Vagina (tissue), 2 donors: ENCODE measurements at regions not wholly inside any gene's neighbourhood (a gene's known extent, or its start where the extent isn't known, plus 50 kb on each side); places are given as distances from the start of the nearest gene placed in this dataset.

Experiments used
- DNase-seq, 2 donors: peaks; one replicate each; pipeline ENCODE4 v3.0.0-alpha.2; 2017; ENCODE audit errors: extremely low spot score in 2 of 2
- H3K27ac ChIP-seq: fragments of 200-600 bp; sonication (generic); one replicate; pipeline ENCODE4 v1.5.1; 2019
- H3K27me3 ChIP-seq: fragments of 200-600 bp; sonication (generic); one replicate; pipeline ENCODE4 v1.5.1; 2019
- H3K36me3 ChIP-seq, 2 donors: fragments of 200-600 bp; sonication (generic); one replicate each; pipeline ENCODE4 v1.5.1; 2017 to 2019
- H3K4me1 ChIP-seq: fragments of 200-600 bp; sonication (generic); one replicate; pipeline ENCODE4 v1.5.1; 2019
- H3K4me3 ChIP-seq, 2 donors: fragments of 200-600 bp; sonication (generic); 1 replicate in 1 of 2; 2 replicates in 1 of 2; pipeline ENCODE4 v1.5.1; 2016 to 2019
- H3K9me3 ChIP-seq: fragments of 200-600 bp; sonication (generic); one replicate; pipeline ENCODE4 v1.5.1; 2019
- POLR2A ChIP-seq, 2 donors: fragments of 450-650 bp; IDR thresholded peaks; one replicate each; pipeline ENCODE4 v1.6.1; 2017; ENCODE audit warnings: antibody characterized with exemption in 2 of 2, mild to moderate bottlenecking in 2 of 2, moderate library complexity in 2 of 2
- POLR2AphosphoS5 ChIP-seq, 2 donors: sonication (generic); formaldehyde crosslinking; IDR thresholded peaks; one replicate each; pipeline ENCODE4 v1.9.0; 2017; ENCODE audit warnings: antibody characterized with exemption in 2 of 2, mild to moderate bottlenecking in 2 of 2, low read depth in 1 of 2; ENCODE audit not compliant: insufficient read depth in 1 of 2
- intact Hi-C: fragments of 100-400 bp; cut with DNase I; formaldehyde crosslinking; loops from one replicate; pipeline ENCODE4 v1.15.1; 2023
- TF ChIP-seq, protein P1 (sequence below), 3 experiments: fragments of 450-650 bp in 2 of 3; fragments of 200-600 bp in 1 of 3; sonication (generic) in 1 of 3; IDR thresholded peaks; one replicate each; pipeline ENCODE4 v1.5.1; 2017 to 2019; ENCODE audit warnings: antibody characterized with exemption in 3 of 3, mild to moderate bottlenecking in 2 of 3, moderate library complexity in 2 of 3

DNA sequence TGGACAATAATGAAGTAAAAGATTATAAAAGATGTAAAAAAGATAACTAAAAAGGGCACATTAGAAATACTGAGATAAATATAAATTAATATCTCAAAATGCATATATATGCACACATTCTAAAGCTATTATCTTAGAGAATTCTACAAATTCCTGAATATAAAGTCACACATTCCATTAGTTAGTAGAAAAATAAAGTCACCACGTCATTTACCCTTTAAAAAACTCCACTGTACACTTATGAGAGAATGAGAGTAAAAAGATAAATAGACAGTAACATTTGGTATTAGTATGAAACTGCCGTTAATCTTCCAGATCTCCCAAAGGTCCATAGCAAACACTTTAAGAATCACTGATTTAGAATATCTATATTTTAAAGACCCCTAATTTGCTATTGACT, 67.2 kb upstream of the IL15 start:
- intact Hi-C loops, result no loop called here

DNA sequence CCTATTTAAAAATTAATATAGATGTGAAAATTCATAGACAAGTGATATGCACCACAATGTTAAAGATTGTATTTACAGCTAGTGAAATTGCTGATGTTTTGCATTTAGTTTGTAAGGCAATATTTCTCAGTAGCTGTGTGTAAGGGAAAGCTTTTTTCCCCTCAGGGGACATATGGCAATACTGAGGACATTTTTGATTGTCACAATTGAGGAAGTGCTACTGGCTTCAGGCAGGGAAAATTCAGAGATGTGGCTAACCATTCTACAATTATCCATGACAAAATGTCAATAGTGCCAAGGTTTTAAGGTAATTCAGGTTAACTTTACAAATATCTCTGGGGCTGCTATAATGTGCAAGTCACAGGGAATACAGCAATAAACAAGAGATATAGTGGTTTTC, 66.1 kb upstream of the IL15 start:
- H3K4me1 ChIP-seq, result no peaks in the 10 kb centered on the region
- intact Hi-C loops, result loop anchor here (10.0 kb wide), 1 partner anchor 685 kb away; no protein-coding TSS in a partner anchor
- H3K36me3 ChIP-seq, result no peaks in the 10 kb centered on the region
- no peak for DNase-seq
- TF ChIP-seq POLR2A (IDR thresholded peaks at IDR 0.05), result no peak
- TF ChIP-seq, protein P1, sequence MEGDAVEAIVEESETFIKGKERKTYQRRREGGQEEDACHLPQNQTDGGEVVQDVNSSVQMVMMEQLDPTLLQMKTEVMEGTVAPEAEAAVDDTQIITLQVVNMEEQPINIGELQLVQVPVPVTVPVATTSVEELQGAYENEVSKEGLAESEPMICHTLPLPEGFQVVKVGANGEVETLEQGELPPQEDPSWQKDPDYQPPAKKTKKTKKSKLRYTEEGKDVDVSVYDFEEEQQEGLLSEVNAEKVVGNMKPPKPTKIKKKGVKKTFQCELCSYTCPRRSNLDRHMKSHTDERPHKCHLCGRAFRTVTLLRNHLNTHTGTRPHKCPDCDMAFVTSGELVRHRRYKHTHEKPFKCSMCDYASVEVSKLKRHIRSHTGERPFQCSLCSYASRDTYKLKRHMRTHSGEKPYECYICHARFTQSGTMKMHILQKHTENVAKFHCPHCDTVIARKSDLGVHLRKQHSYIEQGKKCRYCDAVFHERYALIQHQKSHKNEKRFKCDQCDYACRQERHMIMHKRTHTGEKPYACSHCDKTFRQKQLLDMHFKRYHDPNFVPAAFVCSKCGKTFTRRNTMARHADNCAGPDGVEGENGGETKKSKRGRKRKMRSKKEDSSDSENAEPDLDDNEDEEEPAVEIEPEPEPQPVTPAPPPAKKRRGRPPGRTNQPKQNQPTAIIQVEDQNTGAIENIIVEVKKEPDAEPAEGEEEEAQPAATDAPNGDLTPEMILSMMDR (IDR thresholded peaks at IDR 0.05), result no peak
- no peak for TF ChIP-seq POLR2AphosphoS5 (IDR thresholded peaks at IDR 0.05; ENCODE audit: insufficient read depth in 1 of 2, low read depth in 1 of 2)
- H3K4me3 ChIP-seq, result no peak overlapping the region
- H3K27ac ChIP-seq, result no peak overlapping the region
- no peaks in the 10 kb centered on the region for H3K9me3 ChIP-seq
- no peaks in the 10 kb centered on the region for H3K27me3 ChIP-seq

More for the DNA sequence above, 67.2 kb upstream of the IL15 start:
- H3K4me1 ChIP-seq, result no peaks in the 10 kb centered on the region
- no peaks in the 10 kb centered on the region for H3K36me3 ChIP-seq
- no peak overlapping the region for H3K27ac ChIP-seq
- H3K9me3 ChIP-seq, result no peaks in the 10 kb centered on the region
- no peak for DNase-seq
- H3K27me3 ChIP-seq, result no peaks in the 10 kb centered on the region
- no peak overlapping the region for H3K4me3 ChIP-seq
- TF ChIP-seq POLR2AphosphoS5 (IDR thresholded peaks at IDR 0.05; ENCODE audit: insufficient read depth in 1 of 2, low read depth in 1 of 2) (no peak), POLR2A (IDR thresholded peaks at IDR 0.05) (no peak)
- TF ChIP-seq, protein P1 (IDR thresholded peaks at IDR 0.05), result no peak

DNA sequence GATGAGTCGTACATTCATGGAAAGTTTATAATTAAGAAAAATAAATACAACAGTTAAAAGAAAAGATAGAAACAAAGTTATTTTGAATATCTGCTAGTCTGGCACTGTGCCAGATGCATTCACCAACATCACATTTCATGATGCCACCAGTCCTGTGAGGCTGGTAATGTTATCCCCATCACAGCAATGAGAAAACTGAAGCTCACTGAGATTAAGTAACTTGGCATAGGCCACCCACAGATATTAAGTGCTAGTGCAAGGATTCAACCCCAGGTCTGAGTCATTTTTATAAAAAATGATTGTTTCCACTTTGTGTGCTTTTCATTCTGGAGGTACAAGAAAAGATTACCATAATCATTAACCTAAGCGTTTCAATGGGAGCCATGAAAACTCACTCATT, 65.0 kb upstream of the IL15 start:
- Histone ChIP-seq H3K9me3 (no peaks in the 10 kb centered on the region), H3K4me1 (no peaks in the 10 kb centered on the region), H3K36me3 (no peaks in the 10 kb centered on the region), H3K27ac (no peak overlapping the region), H3K27me3 (no peaks in the 10 kb centered on the region), H3K4me3 (no peak overlapping the region)
- intact Hi-C loops, result loop anchor here (10.0 kb wide), 1 partner anchor 687 kb away; no protein-coding TSS in a partner anchor
- DNase-seq, result no peak
- TF ChIP-seq POLR2AphosphoS5 (IDR thresholded peaks at IDR 0.05; ENCODE audit: insufficient read depth in 1 of 2, low read depth in 1 of 2) (no peak), POLR2A (IDR thresholded peaks at IDR 0.05) (no peak)
- TF ChIP-seq, protein P1 (IDR thresholded peaks at IDR 0.05), result no peak

DNA sequence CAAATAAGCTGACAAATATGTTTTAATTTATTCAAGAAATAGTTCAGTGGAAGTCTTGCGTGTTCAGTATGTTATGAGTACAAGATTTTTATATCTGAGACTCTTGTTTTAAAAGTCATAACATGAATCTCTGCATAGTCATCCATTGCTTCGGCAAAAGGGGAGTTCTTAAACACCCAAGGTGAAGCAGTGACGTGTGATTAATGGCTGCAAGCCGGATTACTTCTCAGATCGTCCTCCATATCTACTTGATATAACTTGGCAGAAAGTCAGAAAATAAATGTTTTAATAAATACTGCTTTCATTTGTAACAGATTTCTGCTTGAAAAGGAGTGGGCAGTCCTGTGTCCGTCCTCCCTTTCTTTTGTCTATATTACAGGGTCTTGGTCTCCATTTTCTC, 64.6 kb upstream of the IL15 start:
- Histone ChIP-seq H3K27ac (no peak overlapping the region), H3K36me3 (no peaks in the 10 kb centered on the region), H3K27me3 (no peaks in the 10 kb centered on the region), H3K4me3 (no peak overlapping the region), H3K9me3 (no peaks in the 10 kb centered on the region), H3K4me1 (no peaks in the 10 kb centered on the region)
- TF ChIP-seq, protein P1 (IDR thresholded peaks at IDR 0.05), result no peak
- TF ChIP-seq POLR2AphosphoS5 (IDR thresholded peaks at IDR 0.05; ENCODE audit: insufficient read depth in 1 of 2, low read depth in 1 of 2) (no peak), POLR2A (IDR thresholded peaks at IDR 0.05) (no peak)
- no peak for DNase-seq
- intact Hi-C loops, result loop anchor here (10.0 kb wide), 1 partner anchor 687 kb away; no protein-coding TSS in a partner anchor

DNA sequence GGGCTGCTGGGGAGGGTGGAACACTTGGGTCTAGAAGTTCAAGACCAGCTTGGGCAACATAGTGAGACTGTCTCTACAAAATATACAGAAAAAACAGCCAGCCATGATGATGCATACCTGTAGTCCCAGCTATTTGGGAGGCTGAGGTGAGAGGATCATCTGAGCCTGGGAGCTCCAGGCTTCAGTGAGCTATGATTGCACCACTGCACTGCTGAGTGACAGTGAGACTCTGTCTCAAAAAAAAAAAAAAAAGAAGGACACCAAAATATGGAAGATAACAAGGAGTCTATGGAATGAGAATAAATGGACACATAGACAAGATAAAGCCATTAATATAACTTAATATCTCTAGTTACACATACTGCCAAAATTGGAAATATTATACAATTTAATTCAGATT, 62.7 kb upstream of the IL15 start:
- Histone ChIP-seq H3K36me3 (no peaks in the 10 kb centered on the region), H3K9me3 (no peaks in the 10 kb centered on the region), H3K27me3 (no peaks in the 10 kb centered on the region), H3K4me1 (no peaks in the 10 kb centered on the region), H3K4me3 (no peak overlapping the region), H3K27ac (no peak overlapping the region)
- DNase-seq, result no peak
- TF ChIP-seq, protein P1 (IDR thresholded peaks at IDR 0.05), result no peak
- TF ChIP-seq POLR2A (IDR thresholded peaks at IDR 0.05), result no peak
- TF ChIP-seq POLR2AphosphoS5 (IDR thresholded peaks at IDR 0.05; ENCODE audit: insufficient read depth in 1 of 2, low read depth in 1 of 2), result no peak
- intact Hi-C loops, result loop anchor here (10.0 kb wide), 1 partner anchor 689 kb away; no protein-coding TSS in a partner anchor
